ENCODE measurements at regions not wholly inside any gene's neighbourhood (a gene's known extent, or its start where the extent isn't known, plus 50 kb on each side); places are given as distances from the start of the nearest gene placed in this dataset.

DNA sequence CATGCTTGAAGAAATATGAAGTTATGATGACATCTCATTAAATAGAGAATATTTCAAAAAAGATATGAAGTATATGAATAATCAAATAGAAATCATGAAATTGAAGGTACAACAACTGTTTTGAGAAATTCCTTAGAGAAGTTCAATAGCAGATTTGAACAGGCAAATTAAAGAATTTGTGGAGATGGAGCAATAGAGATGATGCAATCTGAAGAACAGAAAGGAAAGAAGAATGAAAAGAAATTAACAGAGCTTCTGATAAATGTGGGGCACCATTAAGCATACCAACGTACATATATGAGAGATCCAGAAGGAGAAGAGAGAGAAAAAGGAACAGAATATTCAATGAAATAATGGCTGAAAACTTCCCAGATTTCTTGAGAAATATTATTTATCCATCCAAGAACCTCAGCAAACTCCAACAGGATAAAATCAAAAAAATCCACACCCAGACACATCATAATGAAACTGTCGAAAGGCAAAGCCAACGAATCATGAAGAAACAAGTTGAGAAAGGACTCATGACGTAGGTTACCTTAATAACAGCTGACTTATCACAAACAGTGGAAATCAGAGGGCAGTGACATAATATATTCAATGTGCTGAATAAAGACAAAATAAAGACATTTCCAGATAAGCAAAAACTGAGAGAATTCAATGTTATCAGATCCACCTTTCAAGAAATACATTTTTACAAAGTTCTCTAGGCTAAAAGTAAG, 297.2 kb upstream of the TARS1 start:
- peak; percentile 7 for FAIRE-seq
- no peak for TF ChIP-seq ZNF302 (CRISPR knock-in tag; IDR thresholded peaks at IDR 0.05)
- no peak for TF ChIP-seq EHMT2 (IDR thresholded peaks at IDR 0.05; ENCODE audit: low read depth)
- no peak for TF ChIP-seq TP53 (CRISPR knock-in tag; IDR thresholded peaks at IDR 0.05)
- peak in 1 of 2 experiments; percentile 8; a peak in 1 of 4 replicates for TF ChIP-seq CEBPB (IDR thresholded peaks at IDR 0.05)
- no peak for TF ChIP-seq NFE2L2 (conservative IDR thresholded peaks at IDR 0.05; ENCODE audit: low read length)
- no peak for TF ChIP-seq KDM5A (IDR thresholded peaks at IDR 0.05)
- TF ChIP-seq, protein P1, sequence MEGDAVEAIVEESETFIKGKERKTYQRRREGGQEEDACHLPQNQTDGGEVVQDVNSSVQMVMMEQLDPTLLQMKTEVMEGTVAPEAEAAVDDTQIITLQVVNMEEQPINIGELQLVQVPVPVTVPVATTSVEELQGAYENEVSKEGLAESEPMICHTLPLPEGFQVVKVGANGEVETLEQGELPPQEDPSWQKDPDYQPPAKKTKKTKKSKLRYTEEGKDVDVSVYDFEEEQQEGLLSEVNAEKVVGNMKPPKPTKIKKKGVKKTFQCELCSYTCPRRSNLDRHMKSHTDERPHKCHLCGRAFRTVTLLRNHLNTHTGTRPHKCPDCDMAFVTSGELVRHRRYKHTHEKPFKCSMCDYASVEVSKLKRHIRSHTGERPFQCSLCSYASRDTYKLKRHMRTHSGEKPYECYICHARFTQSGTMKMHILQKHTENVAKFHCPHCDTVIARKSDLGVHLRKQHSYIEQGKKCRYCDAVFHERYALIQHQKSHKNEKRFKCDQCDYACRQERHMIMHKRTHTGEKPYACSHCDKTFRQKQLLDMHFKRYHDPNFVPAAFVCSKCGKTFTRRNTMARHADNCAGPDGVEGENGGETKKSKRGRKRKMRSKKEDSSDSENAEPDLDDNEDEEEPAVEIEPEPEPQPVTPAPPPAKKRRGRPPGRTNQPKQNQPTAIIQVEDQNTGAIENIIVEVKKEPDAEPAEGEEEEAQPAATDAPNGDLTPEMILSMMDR (IDR thresholded peaks at IDR 0.05): no peak
- no peak for TF ChIP-seq E2F6 (IDR thresholded peaks at IDR 0.05; ENCODE audit: borderline replicate concordance, low read depth)
- no peak for ATAC-seq
- Histone ChIP-seq H3K27ac (no peak overlapping the region), H3K4me1 (peaks cover 23% of the 10 kb centered on the region), H3K4me3 (no peak overlapping the region), H3K4me2 (no peak overlapping the region), H3K9me3 (no peaks in the 10 kb centered on the region)
- no peak for DNase-seq (ENCODE audit: low read depth in 1 of 2, low spot score in 1 of 2)
- ChIA-PET POLR2A (no interaction called here), CTCF (no interaction called here)
- whole genome bisulfite sequencing (ENCODE audit: missing lambda C conversion rate): 79% methylated on average over 4 of the region's 4 CpGs

DNA sequence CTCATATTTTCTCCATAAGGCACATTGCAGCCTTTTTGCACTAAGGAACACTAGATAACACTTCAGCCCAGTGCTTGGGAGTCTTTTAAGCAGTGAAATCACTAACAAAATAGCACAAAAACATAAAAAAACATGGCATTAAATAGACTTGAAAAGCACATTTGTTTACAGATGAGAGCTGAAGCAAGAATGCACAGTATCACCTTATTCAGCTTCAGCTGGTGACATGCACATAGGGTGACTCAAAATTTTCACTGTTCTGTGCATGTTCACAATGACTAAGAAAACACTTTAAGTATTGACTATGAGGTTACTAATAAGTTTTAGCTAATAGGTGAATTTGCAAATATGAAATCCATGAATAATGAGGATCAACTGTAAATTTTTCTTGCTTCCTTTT, 293.9 kb upstream of the TARS1 start:
- Histone ChIP-seq H3K4me3 (no peak overlapping the region), H3K4me2 (peak overlapping the region; percentile 75), H3K9me3 (0 out of 3 replicates have a peak, but pooled peaks cover 2% of the 10 kb centered on the region), H3K27ac (peak overlapping the region; percentile 67 to 85), H3K4me1 (peaks cover 29% of the 10 kb centered on the region)
- ChIA-PET POLR2A (no interaction called here), CTCF (no interaction called here)
- DNase-seq (ENCODE audit: low read depth in 1 of 2, low spot score in 1 of 2): peak in 1 of 2 experiments; percentile 21
- ATAC-seq: no peak
- TF ChIP-seq HOXB13 (CRISPR knock-in tag; IDR thresholded peaks at IDR 0.05; ENCODE audit: low read depth) (no peak), FOSL2 (IDR thresholded peaks at IDR 0.05) (no peak), FOSL2 (CRISPR knock-in tag; IDR thresholded peaks at IDR 0.05) (0 out of 2 replicates have a peak, but pooled peaks have one; percentile 3)
- peak; percentile 74 for FAIRE-seq

DNA sequence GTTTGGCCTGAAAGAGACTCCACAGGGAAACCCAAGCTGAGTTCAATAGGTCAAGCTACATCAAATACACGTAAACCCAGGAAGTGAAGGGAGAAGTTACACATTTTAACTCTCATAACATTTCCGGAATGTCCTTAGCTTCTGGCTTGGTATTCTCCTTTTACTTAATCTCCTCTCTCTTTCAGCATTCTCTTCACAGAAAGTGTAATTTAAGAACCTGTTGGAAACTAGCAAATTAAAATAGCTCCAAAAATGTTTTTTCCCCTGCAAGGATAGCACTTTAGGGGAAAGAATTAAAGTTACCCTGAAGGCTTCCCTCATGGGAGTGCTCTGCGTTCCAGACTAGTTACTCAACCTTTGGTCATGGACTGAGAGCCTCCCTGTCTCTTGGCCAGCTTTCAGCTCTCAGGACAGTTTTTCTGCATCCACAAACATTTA, 292.7 kb upstream of the TARS1 start:
- no peak overlapping the region for H3K4me3 ChIP-seq
- peak; percentile 99 for ATAC-seq
- peak overlapping the region; percentile 75 for H3K4me2 ChIP-seq
- H3K9me3 ChIP-seq: 0 out of 3 replicates have a peak, but pooled peaks cover 2% of the 10 kb centered on the region
- peak overlapping the region; percentile 67 to 85 for H3K27ac ChIP-seq
- 2% methylated on average over 3 of the region's 3 CpGs for WGBS (ENCODE audit: missing lambda C conversion rate)
- peak; percentile 83 for FAIRE-seq
- CTCF ChIA-PET: no interaction called here
- peaks cover 29% of the 10 kb centered on the region for H3K4me1 ChIP-seq
- DNase-seq (ENCODE audit: low read depth in 1 of 2, low spot score in 1 of 2): peak; percentile 28 to 81
- POLR2A ChIA-PET: interaction anchor here (0.6 to 1.5 kb wide), 3 partner anchors 10 to 974 kb away, joined by 3 to 5 read pairs (median 4); partner anchors contain the start of gene GOLPH3
- TF ChIP-seq EP300 (IDR thresholded peaks at IDR 0.05) (peak in 1 of 2 experiments; percentile 47; a peak in 1 of 5 replicates), SREBF2 (IDR thresholded peaks at IDR 0.05) (no peak), NR3C1 (IDR thresholded peaks at IDR 0.05) (no peak), MAFK (IDR thresholded peaks at IDR 0.05; ENCODE audit: partially characterized antibody) (no peak), ELK1 (IDR thresholded peaks at IDR 0.05; ENCODE audit: low read depth, low read length) (no peak), MAZ (IDR thresholded peaks at IDR 0.05; ENCODE audit: borderline replicate concordance, low read depth, low read length) (no peak), ZSCAN20 (CRISPR knock-in tag; IDR thresholded peaks at IDR 0.05) (no peak), CBX8 (IDR thresholded peaks at IDR 0.05) (no peak), RCOR1 (IDR thresholded peaks at IDR 0.05; ENCODE audit: low read depth, low read length) (no peak), PHF8 (IDR thresholded peaks at IDR 0.05; ENCODE audit: borderline replicate concordance, low read depth) (no peak), GATA3 (IDR thresholded peaks at IDR 0.05; ENCODE audit: borderline replicate concordance) (peak; percentile 46; the same call in 1 of the 2 replicates), CBX2 (IDR thresholded peaks at IDR 0.05; ENCODE audit: borderline replicate concordance, low read depth) (no peak), JUNB (IDR thresholded peaks at IDR 0.05) (peak; percentile 72), KDM5A (IDR thresholded peaks at IDR 0.05) (no peak), TP53 (CRISPR knock-in tag; IDR thresholded peaks at IDR 0.05) (no peak), HOXB5 (CRISPR knock-in tag; IDR thresholded peaks at IDR 0.05) (no peak), BHLHE40 (IDR thresholded peaks at IDR 0.05; ENCODE audit: low read depth, low read length) (no peak)
- TF ChIP-seq, protein P2, sequence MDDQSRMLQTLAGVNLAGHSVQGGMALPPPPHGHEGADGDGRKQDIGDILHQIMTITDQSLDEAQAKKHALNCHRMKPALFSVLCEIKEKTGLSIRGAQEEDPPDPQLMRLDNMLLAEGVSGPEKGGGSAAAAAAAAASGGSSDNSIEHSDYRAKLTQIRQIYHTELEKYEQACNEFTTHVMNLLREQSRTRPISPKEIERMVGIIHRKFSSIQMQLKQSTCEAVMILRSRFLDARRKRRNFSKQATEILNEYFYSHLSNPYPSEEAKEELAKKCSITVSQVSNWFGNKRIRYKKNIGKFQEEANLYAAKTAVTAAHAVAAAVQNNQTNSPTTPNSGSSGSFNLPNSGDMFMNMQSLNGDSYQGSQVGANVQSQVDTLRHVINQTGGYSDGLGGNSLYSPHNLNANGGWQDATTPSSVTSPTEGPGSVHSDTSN (IDR thresholded peaks at IDR 0.05): no peak
- TF ChIP-seq, protein P3, sequence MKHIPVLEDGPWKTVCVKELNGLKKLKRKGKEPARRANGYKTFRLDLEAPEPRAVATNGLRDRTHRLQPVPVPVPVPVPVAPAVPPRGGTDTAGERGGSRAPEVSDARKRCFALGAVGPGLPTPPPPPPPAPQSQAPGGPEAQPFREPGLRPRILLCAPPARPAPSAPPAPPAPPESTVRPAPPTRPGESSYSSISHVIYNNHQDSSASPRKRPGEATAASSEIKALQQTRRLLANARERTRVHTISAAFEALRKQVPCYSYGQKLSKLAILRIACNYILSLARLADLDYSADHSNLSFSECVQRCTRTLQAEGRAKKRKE (CRISPR knock-in tag; IDR thresholded peaks at IDR 0.05; ENCODE audit: low read depth): no peak
- TF ChIP-seq, protein P4, sequence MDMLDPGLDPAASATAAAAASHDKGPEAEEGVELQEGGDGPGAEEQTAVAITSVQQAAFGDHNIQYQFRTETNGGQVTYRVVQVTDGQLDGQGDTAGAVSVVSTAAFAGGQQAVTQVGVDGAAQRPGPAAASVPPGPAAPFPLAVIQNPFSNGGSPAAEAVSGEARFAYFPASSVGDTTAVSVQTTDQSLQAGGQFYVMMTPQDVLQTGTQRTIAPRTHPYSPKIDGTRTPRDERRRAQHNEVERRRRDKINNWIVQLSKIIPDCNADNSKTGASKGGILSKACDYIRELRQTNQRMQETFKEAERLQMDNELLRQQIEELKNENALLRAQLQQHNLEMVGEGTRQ (IDR thresholded peaks at IDR 0.05): no peak

Data from A549 (cell line).